Limb (tissue), 2 donors: ENCODE measurements at regions not wholly inside any gene's neighbourhood (a gene's known extent, or its start where the extent isn't known, plus 50 kb on each side); places are given as distances from the start of the nearest gene placed in this dataset.

ENCODE experiments used
- DNase-seq, 2 donors: peaks; one replicate each; pipeline ENCODE4 v3.0.0-alpha.2; 2016; ENCODE audit errors: extremely low spot score in 2 of 2

DNA sequence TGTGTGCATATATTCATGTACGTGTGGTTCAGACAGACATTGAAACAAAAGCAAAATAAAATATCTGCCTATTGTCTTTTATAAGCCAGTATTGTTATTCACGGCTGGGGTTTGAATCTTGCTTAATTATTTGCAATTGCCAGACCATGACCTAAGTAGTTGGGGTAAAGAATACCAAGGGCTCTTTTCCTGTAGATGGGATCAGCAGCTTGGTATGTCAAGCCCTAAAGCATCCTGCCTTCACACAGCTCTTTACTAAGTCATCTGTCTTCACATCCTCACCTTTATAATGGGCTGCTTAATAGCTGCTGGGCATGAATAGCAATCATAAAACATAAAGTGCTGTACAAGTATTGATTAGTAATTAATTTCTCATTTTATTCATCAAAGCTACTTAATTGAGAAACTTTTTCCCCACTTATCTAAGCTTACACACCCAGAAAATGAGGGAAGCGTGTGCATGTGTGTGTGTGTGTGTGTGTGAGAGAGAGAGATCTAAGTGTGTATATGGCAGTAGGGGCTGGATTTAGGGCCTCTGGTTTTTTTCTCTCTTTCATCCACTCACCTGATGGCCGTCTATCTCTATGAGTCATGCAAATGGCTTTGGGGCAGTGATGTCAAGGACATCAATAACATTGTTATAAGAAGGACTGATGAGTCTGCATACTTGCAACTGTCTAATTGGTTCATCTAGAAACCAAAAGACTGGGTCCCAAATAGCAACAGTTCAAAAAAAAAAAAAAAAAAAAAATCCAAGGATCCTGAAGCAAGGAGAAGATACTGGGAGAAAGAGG lies 244.1 kb upstream of the TNP1 start:
- no peak for DNase-seq

DNA sequence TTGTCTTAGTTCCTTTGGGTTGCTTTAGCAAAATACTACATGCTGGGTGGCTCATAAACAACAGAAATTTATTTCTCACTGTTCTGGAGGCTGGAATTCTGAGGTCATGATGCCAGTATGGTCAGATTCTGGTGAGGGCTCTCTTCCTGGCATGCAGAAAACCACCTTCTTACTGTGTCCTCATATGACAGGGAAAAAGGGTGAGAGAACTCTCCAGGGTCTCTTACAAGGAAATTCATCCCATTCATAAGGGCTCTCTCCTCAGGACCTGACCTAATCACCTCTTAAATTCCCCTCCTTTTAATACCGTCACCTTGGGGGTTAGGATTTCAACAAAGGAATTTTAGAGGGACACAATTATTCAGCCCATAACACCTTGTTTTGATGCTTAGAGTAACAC lies 243.1 kb upstream of the TNP1 start:
- no peak for DNase-seq

DNA sequence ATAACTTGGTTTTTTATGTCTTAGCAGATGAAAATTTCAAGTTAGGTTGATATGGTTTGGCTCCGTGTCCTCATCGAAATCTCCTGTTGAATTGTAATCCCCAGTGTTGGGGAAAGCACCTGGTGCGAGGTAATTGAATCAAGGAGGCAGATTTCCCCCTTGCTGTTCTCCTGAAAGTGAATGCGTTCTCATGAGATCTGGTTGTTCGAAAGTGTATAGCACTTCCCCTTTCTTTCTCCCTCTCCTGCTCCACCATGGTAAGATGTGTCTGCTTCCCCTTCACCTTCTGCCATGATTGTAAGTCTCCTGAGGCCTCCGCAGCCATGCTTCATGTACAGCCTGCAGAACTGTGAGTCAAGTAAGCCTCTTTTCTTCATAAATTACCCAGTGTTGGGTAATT lies 242.1 kb upstream of the TNP1 start:
- no peak for DNase-seq

DNA sequence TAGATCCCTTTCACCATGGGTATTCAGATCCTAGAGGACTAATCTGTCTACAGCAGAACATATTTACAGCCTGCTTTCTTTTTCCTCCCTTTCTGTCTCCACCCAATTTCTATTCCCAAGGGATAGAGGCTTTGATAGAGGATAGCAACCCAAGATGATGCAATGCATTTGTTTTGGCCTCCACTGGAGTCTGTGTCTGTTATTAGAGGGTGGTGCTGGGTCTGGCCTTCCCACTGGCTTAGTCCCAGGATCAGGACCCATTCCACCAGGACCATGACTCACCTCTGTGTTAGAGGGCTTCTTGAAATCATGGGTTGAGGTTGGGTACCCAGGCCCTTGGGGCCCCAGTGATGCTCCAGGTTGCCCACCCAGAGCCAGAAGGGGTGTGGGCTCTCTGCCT lies 239.7 kb upstream of the TNP1 start:
- no peak for DNase-seq

DNA sequence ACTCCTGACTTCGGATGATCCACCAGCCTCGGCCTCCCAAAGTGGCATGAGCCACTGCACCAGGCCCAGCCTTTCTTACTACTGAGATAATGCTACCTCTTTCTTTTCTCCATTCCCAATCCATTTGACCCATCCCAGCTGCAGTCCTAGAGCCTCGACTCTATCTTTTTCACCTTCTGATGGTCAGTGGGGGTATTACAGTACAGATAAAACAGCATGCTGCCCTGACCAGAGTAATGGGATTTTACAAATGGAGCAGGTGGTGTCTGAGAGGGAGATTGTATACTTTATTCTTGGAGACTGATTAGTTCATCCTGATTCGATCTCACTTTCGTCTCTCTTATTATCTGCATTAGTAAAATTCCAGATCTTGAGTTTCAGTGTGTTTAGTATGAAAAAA lies 238.6 kb upstream of the TNP1 start:
- no peak for DNase-seq

DNA sequence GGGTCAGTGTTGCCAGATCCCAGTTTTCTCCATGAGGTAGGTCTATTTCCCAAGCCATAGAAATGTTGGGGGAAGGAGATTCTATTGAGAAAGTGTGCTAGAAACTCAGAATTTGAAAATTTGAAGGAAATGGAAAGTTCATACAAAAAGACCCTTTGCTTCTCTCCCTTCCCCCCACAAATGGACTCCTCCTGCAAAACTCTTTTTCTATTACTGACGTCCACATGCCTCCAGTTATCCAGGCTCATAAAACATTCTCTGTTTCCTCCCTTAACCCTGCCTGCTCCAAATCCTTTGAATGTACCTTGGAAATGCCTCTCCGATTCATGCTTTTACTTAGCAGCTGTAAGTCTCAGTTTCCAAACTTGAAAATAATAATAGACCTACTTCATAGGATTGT lies 237.5 kb upstream of the TNP1 start:
- no peak for DNase-seq

GRCh38 chr2:217096474-217097225 lies 236.8 kb upstream of the TNP1 start:
- no peak for DNase-seq

GRCh38 chr2:217095511-217096205 lies 235.8 kb upstream of the TNP1 start:
- no peak for DNase-seq

DNA sequence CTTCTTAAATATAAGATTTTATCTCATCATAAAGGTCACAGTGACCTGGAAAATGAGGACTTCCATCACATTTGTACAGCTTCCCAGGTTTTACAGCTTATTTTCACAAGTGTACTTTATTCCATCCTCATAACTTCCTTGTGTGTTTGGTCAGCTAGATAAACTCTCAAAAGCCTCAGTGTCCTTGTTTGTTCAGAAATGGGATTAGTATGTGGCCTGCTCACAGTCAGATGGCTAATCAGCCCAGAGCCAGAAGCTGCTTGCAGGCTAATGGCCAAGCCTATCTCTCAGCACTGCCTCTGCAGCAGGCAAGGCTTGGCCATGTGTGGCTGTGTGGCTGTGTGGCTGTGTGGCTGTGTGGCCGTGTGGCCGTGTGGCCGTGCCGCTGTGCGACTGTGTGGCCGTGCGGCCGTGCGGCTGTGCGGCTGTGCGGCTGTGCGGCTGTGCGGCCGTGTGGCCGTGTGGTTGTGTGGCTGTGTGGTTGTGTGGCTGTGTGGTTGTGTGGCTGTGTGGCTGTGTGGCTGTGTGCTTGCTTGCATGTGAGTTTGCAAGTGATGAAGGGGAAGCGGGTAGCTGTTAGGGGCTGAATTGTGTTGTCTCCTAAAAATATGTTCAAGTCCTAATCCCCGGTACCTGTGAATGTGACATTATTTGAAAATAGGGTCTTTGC lies 233.0 kb upstream of the TNP1 start:
- no peak for DNase-seq

GRCh38 chr2:217091531-217091930 lies 231.7 kb upstream of the TNP1 start:
- DNase-seq = no peak

DNA sequence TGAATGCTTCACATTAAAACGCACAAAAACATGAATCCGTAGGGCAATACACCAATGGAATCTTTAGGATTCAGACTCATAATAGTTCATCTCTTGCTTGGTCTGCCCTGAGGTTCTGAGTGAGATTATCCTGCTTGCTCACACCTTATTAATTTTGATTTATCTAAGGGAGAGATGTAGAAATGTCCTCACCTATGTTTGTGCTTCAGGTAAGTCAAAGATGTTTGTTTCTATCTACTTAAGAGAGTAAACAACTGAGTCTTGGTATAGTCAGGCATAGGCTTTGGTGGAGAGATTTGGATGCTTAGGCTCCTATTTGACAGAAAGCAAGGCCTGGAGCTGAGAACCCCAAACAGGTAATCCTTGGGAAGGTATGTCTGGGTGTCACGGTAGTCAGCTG lies 231.0 kb upstream of the TNP1 start:
- DNase-seq = no peak

- DNase-seq = no peak
Observed at GRCh38 chr2:217090024-217090473, 230.2 kb upstream of the TNP1 start.

- no peak for DNase-seq
Observed at GRCh38 chr2:217086718-217087117, 226.9 kb upstream of the TNP1 start.

GRCh38 chr2:217086038-217086522 lies 226.2 kb upstream of the TNP1 start:
- DNase-seq = no peak

GRCh38 chr2:217085543-217085942 lies 225.7 kb upstream of the TNP1 start:
- DNase-seq = no peak

DNA sequence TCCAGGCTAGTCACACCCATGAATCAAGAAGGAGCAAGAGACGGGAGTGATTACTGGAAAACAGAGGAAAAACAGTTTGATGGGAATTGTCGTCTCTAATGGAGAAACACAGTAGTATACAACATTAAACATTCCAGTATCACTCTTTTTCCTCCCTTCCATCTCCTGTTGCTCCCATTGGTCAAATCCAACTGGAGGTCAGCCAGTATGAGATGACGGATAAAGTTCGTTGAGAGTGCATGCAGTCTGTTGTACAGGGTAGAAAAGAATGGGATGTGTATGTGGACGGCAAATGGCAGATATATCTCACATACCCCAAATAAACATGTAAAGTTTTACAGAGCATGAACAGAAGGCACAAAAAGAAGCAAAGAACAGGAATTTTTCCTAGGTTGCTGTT lies 221.9 kb upstream of the TNP1 start:
- no peak for DNase-seq

GRCh38 chr2:217079165-217079564 lies 219.3 kb upstream of the TNP1 start:
- no peak for DNase-seq

GRCh38 chr2:217077831-217078407 lies 218.1 kb upstream of the TNP1 start:
- DNase-seq = no peak

DNA sequence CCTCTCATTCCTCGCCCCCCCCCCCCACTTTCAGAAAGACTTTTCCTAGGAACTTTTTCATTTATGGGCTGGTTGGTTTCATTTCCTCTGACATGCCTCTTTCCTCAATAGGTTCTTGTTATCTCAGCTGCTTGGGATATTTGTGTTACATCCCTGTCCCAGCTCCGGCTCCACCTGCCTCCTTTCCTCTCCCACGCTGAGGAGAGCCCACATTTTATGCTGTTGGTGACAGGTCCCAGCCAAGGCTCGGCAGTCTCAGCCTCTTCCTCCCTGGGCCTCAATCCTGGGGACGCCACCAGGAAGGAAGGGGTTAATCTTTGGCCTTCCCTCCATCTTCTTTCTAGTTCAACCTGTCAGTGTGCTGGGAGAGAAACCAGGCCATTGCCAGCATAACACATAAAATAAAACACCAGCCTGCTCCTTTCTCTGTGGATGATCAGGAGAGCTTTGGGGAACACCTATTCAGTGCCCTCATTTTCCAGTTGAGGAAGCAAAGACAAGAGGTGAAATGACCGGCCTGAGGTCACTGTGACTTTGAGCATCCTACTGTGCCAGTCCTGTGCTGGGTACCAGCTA lies 216.9 kb upstream of the TNP1 start:
- no peak for DNase-seq

GRCh38 chr2:217076058-217076435 lies 216.2 kb upstream of the TNP1 start:
- DNase-seq = no peak
